22Rv1 (cell line): ENCODE measurements at regions not wholly inside any gene's neighbourhood (a gene's known extent, or its start where the extent isn't known, plus 50 kb on each side); places are given as distances from the start of the nearest gene placed in this dataset.

Experiments
- H3K27ac ChIP-seq: fragments of 450-650 bp; 2 replicates; pipeline ENCODE4 v1.5.1; 2017
- ZFX ChIP-seq: fragments of 450-650 bp; IDR thresholded peaks from 2 replicates; pipeline ENCODE4 v1.6.1; 2017; ENCODE audit warnings: antibody characterized with exemption, borderline replicate concordance
- TF ChIP-seq, protein P1 (sequence below): fragments of 450-650 bp; IDR thresholded peaks from 2 replicates; pipeline ENCODE4 v1.5.1; 2017; ENCODE audit warnings: mild to moderate bottlenecking

DNA sequence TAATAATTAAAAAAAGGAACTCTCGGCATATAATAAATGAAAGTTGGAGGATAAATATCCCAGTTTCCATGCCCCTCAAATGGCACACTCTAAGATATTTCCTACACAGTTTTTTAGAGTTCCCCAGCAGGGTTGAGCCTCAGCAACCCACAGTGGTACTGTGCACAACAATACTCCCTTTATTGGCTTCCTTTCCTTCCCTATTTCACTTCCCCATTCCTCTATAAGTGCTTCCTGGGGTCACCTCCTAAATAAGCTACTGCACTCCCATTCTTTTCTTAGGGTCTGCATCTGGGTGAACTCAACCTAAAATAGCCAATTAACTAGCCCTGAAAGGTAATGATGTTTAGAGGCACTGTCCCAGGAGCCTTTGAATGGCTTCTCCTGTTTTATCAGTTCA lies 76.4 kb upstream of the NHS start:
- TF ChIP-seq ZFX = no peak
- no peak overlapping the region for H3K27ac ChIP-seq

DNA sequence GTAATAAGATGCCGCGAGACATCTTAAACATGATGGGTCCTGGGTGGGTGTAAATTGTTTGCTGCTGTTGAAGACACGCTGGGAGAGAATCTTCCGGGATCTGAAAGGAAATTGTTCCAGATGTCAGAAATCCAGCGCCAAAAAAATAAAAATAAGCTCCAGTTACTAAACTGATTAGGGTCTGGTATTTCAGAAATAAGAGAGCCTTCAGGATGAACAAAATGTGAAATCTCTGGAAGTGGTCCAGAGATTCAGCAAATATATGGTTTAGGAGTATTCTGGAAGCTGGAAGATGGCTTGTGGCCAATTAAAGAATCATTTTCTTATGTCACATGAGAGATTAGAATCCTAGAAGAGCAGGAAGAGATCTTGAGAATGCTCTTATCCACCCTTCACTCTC lies 75.8 kb upstream of the NHS start:
- H3K27ac ChIP-seq = no peak overlapping the region
- TF ChIP-seq, protein P1, sequence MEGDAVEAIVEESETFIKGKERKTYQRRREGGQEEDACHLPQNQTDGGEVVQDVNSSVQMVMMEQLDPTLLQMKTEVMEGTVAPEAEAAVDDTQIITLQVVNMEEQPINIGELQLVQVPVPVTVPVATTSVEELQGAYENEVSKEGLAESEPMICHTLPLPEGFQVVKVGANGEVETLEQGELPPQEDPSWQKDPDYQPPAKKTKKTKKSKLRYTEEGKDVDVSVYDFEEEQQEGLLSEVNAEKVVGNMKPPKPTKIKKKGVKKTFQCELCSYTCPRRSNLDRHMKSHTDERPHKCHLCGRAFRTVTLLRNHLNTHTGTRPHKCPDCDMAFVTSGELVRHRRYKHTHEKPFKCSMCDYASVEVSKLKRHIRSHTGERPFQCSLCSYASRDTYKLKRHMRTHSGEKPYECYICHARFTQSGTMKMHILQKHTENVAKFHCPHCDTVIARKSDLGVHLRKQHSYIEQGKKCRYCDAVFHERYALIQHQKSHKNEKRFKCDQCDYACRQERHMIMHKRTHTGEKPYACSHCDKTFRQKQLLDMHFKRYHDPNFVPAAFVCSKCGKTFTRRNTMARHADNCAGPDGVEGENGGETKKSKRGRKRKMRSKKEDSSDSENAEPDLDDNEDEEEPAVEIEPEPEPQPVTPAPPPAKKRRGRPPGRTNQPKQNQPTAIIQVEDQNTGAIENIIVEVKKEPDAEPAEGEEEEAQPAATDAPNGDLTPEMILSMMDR = no peak
- no peak for TF ChIP-seq ZFX

DNA sequence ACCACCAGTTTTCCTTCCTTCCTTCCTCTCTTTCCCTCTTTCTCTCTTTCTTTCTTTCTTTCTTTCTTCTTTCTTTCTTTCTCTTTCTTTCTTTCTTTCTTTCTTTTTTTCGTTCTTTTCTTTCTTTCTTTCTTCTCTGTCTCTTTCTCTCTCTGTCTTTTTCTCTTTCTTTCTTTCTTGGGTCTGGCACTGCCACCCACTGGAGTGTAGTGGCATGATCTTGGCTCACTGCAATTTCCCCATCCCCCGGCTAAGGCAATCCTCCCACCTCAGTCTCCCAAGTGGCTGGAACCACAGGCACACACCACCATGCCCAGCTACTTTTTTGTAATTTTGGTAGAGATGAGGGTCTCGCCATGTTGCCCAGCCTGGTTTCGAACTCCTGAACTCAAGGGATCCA lies 51.6 kb upstream of the NHS start:
- TF ChIP-seq, protein P1 = no peak
- no peak for TF ChIP-seq ZFX
- no peak overlapping the region for H3K27ac ChIP-seq
